Lower lobe of right lung (tissue), 2 donors: ENCODE measurements at regions not wholly inside any gene's neighbourhood (a gene's known extent, or its start where the extent isn't known, plus 50 kb on each side); places are given as distances from the start of the nearest gene placed in this dataset.

ENCODE experiments used
- ATAC-seq, 2 donors: fragments of 200-7000 bp; cut with Tn5 transposase; one replicate each; pipeline ENCODE4 v1.9.1; 2020 to 2022; ENCODE audit warnings: mild to moderate bottlenecking in 2 of 2, moderate library complexity in 2 of 2
- DNase-seq: peaks from one replicate; pipeline ENCODE4 v3.0.0-alpha.2; 2020
- H3K27ac ChIP-seq: fragments of 200-600 bp; one replicate; pipeline ENCODE4 v1.8.0; 2022
- H3K27me3 ChIP-seq: fragments of 200-600 bp; one replicate; pipeline ENCODE4 v1.8.0; 2022; ENCODE audit warnings: low read depth
- H3K36me3 ChIP-seq: fragments of 200-600 bp; one replicate; pipeline ENCODE4 v1.8.0; 2022; ENCODE audit warnings: mild to moderate bottlenecking
- H3K4me1 ChIP-seq: fragments of 200-600 bp; one replicate; pipeline ENCODE4 v1.8.0; 2022
- H3K4me3 ChIP-seq: fragments of 200-600 bp; one replicate; pipeline ENCODE4 v1.8.0; 2022; ENCODE audit warnings: mild to moderate bottlenecking
- H3K9me3 ChIP-seq: fragments of 200-600 bp; one replicate; pipeline ENCODE4 v1.8.0; 2022
- CTCF ChIP-seq: fragments of 200-600 bp; IDR thresholded peaks from one replicate; pipeline ENCODE4 v1.8.0; 2022; ENCODE audit warnings: antibody characterized with exemption, mild to moderate bottlenecking
- intact Hi-C: fragments of 100-400 bp; cut with DNase I; formaldehyde crosslinking; loops from one replicate; pipeline ENCODE4 v1.11.0; 2022
- donor health status: DM: no; HTN: yes; CAD: no; lungs with severe emphysema.

GRCh38 chr20:24769878-24770627 lies 179.0 kb upstream of the CST7 start:
- H3K27ac ChIP-seq = no peak overlapping the region
- ATAC-seq = no peak
- no peaks in the 10 kb centered on the region for H3K36me3 ChIP-seq
- TF ChIP-seq CTCF = no peak
- H3K4me3 ChIP-seq = no peak overlapping the region
- H3K9me3 ChIP-seq = no peaks in the 10 kb centered on the region
- intact Hi-C loops = no loop called here
- no peaks in the 10 kb centered on the region for H3K4me1 ChIP-seq
- DNase-seq = no peak
- peaks cover 6% of the 10 kb centered on the region for H3K27me3 ChIP-seq

DNA sequence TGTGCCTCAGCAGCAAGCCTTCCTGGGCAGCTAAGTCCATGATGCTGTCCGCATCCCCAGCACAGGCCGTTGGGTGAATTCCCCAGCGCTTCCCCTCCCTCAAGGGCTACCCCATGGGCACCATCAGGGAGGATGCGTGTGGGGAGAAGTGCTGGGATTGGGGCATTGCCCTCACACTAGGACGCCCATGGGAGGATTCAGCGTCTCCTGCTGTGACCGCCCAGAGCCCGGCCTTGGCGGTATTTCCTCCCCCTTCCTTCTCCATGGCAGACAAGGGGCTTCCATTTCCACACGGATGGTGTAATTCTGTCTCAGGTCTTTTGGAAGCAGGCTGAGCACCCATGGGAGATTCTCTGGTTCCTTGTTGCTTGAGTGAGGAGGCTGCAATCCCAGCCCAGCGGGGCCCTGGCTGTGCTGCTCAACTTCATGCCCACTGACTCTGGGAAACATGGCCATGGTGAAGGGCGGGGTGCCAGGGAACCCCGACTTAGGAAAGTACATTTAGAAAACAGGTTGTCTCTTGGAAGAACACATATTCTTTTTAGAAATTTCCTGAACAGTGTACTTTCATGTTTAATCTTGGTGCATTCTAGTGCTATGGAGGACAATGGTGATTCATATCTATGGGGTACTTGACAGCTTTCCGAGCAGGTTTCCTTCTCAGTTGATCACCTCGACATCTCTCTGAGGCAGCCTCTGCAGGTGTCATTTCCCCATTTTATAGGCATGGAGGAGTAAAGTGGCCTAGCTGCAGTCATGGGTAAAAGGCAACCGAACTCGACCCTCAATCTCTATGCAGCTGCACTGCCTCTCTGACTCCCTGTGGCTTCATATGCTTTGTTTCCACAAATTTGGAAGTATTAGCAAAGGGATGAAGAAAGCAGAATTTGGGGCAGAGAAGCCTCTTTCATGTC lies 178.2 kb upstream of the CST7 start:
- Histone ChIP-seq H3K36me3 (no peaks in the 10 kb centered on the region), H3K9me3 (no peaks in the 10 kb centered on the region), H3K4me3 (no peak overlapping the region), H3K4me1 (no peaks in the 10 kb centered on the region), H3K27ac (no peak overlapping the region), H3K27me3 (peaks cover 6% of the 10 kb centered on the region)
- DNase-seq (no peak), ATAC-seq (no peak)
- intact Hi-C loops = no loop called here
- TF ChIP-seq CTCF = no peak

DNA sequence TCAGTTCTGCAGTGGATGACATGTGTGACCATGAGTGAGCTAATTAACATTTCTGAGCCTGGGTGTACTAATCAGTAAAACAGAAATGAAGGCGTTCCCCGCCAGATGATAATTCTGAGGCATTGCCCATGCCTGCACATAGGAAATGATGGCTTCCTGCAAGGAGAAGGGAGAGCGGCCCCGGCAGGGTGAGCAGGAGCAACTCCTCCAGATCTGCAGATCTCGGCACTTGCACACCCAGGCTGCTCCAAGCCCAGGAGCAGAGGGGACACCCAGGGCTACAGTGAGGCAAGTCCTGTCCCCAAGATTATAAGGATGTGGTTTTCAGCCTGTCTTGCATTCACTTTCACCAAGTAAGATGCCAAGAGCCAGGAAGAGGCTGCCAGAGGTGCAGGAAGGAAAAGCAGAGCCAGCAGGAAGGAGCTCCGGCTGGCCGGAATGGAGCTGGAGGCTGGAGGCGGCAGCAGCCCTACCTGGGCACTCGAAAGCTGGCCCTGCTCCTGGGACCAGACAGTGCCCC lies 177.5 kb upstream of the CST7 start:
- H3K27ac ChIP-seq = no peak overlapping the region
- H3K4me1 ChIP-seq = no peaks in the 10 kb centered on the region
- no peaks in the 10 kb centered on the region for H3K9me3 ChIP-seq
- intact Hi-C loops = no loop called here
- ATAC-seq = peak in 1 of 2 donors; percentile 16
- no peak for DNase-seq
- no peak overlapping the region for H3K4me3 ChIP-seq
- TF ChIP-seq CTCF = no peak
- H3K36me3 ChIP-seq = no peaks in the 10 kb centered on the region
- peaks cover 6% of the 10 kb centered on the region for H3K27me3 ChIP-seq

- Histone ChIP-seq H3K36me3 (no peaks in the 10 kb centered on the region), H3K27ac (no peak overlapping the region), H3K4me3 (no peak overlapping the region), H3K27me3 (peaks cover 6% of the 10 kb centered on the region), H3K9me3 (no peaks in the 10 kb centered on the region), H3K4me1 (no peaks in the 10 kb centered on the region)
- no peak for DNase-seq
- intact Hi-C loops = no loop called here
- no peak for ATAC-seq
- TF ChIP-seq CTCF = no peak
Measured at GRCh38 chr20:24772667-24773066, 176.4 kb upstream of the CST7 start.

DNA sequence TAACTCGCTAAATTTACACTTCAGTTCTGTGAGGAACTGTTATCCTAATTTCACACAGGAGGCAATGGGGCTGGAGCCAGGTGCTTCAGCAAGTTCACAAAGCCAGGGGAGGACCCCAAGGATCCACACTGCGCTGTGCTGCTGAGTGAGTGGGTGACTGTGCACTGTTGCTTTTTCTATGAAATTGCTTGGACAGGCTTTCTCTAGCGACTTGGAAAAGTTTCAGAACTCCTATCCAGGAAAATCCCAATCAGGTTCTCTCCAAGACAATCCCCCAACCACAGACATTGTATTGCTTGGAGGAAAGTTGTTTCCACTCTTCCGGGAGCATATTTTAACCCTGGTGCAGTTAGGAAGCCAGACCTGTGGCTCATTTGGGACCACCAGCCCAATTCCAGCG lies 175.9 kb upstream of the CST7 start:
- no peak for ATAC-seq
- intact Hi-C loops = no loop called here
- no peak overlapping the region for H3K4me3 ChIP-seq
- H3K27me3 ChIP-seq = peaks cover 6% of the 10 kb centered on the region
- H3K9me3 ChIP-seq = no peaks in the 10 kb centered on the region
- no peaks in the 10 kb centered on the region for H3K4me1 ChIP-seq
- no peak for DNase-seq
- TF ChIP-seq CTCF = no peak
- H3K36me3 ChIP-seq = no peaks in the 10 kb centered on the region
- no peak overlapping the region for H3K27ac ChIP-seq
